Kidney tubule cell (primary cell): ENCODE measurements at regions not wholly inside any gene's neighbourhood (a gene's known extent, or its start where the extent isn't known, plus 50 kb on each side); places are given as distances from the start of the nearest gene placed in this dataset.

Experiments
- DNase-seq: peaks from one replicate; pipeline ENCODE4 v3.0.0-alpha.2; 2018; ENCODE audit warnings: low spot score

DNA sequence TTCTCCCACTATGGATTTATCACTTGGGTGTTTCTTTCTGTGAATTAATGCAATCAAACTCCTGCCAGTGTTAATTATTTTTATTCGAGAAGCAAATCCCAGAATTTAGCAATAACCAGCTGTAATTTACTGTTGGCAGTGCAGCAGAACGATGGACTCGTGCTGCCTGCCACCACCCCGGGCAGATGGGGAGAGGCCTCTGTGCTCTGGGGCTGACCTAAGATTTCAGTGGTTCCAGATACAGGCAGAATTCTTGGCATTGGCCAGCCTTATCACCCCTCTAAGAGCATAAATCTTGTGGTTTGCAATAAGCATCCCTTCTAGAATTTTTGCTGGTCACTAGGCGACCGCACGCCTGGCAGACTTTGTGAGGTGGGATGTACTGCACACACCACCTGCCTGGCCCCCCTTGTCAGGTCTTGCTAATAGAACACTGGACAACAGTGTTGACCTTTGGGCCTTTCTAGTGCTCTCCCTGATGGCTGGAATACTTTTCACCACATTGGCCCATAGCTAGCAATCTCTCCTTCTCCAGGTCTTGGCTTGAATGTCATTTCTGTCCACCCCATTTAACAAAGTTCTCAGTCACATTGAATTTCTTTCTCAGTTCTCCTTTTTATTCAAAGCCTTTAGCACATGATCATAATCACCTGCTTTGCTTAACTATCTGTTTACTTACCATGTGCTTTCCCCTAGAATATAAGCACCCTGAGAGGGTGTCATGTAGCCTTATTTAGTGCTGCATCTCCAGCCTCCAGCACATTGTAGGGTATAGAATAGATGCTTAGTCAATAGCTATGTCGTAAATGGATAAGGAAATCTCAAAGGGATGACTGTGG, 122.1 kb upstream of the DYNLRB2 start:
- DNase-seq, result no peak

DNA sequence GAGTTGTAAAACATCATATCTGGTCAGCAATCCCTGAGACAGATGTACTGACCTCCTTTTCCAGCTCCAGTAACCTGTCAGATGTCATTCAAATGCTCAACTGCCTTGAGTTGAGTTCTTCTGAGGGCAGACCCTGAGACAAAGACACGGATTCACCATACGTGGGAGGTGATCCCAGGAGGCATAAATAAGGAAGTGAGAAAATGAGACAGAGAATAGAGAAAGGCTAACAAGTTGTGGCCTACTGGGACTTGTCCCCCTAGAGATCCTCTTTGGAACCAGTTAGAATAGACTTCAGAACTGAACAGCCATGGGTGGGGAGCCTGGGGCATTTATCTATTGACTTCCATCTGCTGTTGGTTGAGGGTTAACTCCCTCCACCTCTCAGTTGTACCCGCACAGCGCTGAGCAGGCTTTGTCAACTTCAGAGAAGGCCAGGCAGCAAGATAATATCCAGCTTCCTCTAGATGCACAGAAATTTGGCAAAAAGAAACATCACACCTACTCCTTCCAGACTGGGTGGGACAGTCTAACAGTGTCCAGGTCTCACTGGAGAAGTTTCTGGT, 123.0 kb upstream of the DYNLRB2 start:
- DNase-seq, result no peak

DNA sequence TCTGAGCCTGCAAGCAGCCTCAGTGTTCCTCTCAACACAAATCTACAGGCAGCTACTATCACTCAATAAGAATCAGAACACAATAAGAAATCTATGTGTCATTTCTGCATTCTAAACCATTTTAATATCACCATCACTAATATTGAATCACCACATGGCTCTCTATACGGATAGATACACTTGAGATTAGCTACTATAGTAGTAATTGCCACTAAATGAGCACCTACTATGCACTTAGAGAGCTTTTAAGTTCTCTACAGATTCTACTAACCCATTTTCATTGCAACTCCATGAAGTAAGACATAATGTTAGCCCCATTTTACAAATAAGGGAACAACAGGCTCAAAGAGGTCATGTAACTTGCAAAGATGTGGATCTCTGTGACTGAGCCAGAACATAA, 132.8 kb upstream of the DYNLRB2 start:
- DNase-seq, result no peak

DNA sequence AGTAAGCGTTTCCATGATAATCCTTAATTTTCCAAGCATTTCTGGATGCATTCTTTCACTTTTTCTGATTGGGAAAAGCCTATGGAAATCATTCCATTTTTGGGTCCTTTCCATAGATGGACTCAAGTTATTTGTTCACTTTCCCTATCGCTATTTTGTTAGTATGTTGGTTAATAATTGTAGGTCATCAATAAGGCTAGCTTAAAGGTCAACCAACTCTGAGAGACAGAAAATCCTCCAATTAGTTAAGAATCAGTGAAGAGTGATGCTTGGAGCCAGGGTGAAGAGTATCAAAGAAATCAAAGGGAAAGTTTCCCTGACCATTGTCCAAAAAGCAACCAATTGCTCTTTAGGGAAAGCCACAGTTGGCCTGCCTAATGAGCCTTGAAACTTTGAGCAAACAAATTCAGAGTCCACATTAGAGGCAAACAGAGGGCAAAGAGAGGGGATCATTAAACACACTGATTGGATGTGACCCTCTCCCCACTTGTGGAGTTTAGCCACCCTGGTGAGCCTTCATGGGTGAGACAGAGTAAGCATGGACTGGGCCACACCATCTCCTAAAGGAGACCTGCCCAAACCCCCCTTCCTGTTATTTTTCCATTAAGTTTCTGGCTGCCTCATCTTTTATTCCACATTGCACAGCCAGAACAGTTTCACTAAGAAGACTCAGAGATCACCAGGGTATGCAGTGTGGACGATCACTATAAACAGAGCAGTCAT, 133.4 kb upstream of the DYNLRB2 start:
- peak; percentile 28 for DNase-seq

DNA sequence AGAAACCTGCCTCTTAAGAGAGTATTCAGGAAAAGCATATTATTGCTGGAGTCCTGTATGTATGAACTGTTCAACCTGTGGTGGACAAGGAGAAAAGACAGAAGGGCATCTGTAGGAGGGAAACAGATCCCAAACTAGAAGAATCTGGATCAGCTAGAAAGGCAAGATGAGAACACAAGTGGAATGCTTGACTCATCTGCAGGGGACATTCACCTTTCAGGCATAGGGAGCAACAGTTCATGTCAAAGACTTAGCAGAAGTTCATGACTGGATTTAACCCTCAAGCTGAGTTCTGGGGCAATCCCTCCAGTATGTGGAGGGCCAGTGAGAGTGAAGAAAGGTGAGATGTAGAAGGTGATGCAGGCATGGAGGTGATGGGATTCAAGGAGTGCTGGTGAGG, 135.9 kb upstream of the DYNLRB2 start:
- no peak for DNase-seq

DNA sequence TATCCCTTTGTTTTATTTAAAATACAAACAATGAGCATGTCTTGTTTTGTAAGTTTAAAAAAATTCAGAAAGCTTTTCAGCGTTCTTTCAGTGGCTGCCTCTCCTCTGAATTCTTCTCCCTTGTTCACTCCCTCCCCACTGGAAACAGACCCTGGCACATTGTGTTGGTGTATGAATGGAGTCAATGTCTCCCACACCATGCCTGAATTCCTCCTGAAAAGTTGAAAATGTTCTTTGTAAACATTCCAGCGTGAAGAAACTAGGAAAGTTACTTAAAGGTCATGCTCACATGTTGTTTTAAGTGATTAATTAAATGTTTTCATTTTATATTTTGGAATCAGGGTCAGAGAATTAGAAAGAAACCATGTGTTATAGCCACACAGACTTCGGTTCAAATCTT, 136.9 kb upstream of the DYNLRB2 start:
- no peak for DNase-seq

DNA sequence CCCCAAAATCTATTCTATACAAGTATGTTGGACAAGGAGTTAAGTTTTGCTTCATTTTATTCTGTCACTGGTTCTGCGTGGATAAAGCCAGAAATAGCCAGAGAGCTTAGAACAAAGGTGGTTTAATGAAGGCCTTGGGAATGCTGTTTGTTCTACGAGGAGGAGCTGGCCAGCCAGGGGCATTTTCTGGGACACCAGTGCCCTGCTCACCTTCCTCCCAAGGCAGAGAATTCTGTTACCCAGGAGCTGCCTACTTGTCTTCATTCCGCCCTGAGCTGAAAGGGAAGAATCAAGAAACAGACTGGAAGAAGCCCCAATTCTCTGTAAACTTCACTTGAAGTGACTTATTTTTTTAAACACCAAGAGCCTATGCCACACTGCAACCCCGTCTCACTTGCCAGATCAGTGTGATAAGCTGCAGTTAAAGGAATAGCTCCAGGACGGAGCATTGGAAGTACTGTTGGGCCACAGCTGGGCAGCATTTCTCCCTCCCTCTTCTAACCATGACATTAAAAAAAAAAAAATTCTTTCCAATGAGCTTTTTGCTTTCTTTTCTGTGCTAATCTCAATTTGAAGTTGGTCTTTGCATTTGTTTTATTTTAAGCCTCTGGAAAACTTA, 149.8 kb upstream of the DYNLRB2 start:
- DNase-seq, result no peak

DNA sequence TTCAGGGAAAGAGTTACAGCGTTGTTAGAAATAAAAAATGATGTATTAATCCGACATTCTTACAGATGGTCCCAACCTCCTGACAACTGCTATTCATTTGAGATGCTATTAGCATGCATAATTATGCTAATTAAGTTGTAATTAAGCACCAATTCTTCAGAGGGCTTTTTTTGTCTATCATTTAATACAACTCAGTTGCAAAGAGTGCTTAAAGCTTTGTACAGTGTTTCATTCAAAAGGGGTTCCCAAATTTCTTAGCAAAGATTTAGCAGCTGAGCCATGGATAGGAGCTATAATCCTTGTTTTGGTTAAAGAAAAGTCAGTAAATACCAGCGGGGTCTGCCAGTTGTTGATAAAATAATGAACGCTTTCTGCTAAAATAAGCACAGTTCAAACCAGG, 150.7 kb upstream of the DYNLRB2 start:
- no peak for DNase-seq

DNA sequence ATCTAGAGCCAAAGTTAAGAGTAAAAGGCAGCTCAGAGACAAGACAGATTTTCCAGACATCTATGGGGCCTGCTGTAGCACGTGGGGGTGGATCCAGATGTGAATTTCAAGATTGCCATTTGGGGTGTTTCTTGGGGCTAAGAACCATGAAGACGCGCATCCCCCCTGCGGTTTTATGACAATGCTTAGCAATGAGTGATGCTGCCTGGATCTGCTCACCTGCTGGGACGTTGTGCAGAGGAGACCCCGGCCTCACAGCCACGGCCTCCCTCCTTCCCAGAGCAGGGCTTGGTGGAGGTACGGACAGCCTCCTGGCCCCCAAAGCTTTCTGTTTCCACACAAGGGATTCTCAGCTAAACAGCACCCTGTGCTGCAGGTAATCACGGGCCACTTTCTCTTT, 151.5 kb upstream of the DYNLRB2 start:
- DNase-seq, result no peak

DNA sequence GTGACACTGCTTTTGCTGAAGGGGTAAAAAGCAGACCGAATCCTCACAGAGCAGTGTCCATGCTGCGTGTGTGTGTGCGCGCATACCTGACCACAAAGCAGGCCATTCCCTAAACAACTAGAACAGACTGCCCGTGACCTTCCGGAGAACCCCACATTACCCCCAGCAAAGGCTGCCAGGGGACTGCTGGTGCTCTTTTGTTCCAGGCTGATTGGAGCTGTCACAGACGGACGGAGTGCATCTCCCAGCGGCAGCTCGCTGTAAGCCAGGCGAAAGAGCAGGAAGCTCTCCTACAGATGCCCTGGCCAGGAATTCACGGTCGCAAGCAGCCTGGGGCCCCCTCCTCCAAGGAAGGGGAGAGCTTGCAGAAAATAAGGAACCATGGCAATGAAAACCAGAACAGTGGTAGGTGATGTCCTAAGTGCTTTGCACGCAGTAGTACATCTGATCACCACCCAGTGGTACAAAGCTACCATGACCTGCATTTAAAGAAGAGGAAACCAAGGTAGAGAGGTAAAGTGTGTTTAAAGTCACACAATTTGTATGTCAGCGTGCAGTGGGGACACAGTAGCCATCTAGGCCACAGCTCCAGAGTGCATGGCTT, 153.4 kb upstream of the DYNLRB2 start:
- DNase-seq, result peak; percentile 13

DNA sequence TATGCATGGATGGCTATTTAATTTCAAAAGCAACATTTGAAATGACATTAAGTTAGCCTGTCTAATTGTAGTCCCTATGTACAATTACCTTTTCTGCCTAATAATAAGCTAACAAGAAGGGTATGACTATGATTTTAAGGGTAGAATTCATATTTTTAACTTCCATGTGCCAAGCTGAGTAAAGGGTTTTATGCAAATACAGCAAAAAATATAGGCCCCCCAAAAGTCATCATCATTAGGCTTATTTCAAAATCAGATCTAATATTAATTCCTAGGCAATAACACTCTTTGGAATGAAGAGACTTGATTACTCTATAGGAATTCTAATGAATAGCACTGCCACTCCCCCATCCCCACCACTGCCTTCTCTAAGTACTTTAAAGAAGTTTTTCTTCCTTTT, 155.9 kb upstream of the DYNLRB2 start:
- no peak for DNase-seq

DNA sequence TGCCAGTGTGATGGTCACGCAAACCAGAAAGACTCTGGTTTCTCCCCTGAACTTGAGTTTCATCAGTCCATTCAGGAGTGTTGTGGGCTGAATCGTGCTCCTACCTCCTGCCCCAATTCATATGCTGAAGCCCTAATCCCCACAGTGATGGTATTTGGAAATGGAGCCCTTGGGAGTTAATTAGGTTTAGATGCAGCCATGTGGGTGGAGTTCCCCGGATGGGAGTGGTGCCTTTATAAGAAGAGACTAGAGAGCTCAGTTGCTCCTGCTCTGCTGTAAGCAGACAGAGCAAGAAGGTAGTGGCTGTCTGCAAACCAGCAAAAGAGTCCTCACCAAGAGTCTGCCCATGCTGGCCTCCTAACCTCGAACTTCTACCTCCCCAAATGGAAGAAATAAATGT, 160.3 kb upstream of the DYNLRB2 start:
- no peak for DNase-seq

DNA sequence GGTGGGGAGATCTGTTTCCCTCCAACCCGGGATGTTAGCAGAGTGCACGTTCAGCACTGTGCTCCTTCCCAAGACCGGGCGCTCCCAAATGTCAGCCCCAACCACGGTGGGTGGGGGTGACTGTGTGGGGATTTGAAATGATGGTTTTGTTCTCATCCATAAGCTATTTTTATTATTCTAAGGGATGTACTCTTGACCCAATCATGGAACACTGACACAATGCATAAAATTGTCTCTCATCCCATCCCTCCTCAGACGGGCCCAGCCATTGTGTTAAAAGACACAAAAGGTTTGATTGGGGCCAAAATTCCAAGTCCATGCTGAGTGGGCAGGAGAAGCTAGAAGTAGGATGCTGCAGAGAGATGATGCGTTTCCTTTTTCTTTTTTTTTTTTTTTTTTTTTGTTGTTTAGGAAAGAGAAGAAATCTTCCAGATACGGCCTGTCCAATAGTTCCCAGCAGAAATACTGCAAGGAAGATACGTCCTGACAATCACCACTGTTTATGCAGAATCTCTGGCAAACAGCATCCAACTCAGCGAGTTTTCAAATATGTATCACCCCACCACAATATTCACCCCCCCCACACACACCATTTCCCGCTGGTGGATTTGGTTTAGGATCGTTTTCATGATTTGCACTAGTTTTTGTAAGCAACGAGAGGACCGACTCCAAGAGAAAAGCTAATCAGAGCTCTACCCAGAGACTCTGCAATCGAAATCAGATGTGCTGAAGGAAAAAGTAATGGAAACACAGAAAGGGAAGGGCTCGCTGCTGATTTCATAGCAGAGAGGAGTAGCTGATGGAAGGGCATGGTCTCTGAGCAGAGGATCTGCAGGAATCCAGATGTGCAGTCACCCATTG, 163.5 kb upstream of the DYNLRB2 start:
- DNase-seq, result no peak

DNA sequence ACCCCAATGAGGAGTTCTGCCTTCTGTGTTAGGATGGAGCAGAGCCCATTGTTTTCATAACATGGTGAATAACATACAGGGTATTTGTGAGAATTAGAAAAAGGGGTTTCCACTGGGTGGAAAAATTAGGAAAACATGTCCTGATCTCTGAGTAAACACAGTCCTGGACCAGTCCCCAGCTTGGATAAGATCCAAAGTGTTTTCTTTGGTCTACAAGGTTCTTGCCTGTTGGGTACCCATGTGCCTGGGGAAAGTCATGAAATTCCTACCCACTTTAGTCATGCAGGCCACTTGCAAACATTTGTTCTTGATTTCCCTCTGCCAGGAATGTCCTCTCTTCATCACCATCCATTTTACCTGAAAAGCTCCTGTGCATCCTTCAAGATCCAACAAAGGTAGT, 164.8 kb upstream of the DYNLRB2 start:
- peak; percentile 42 for DNase-seq

DNA sequence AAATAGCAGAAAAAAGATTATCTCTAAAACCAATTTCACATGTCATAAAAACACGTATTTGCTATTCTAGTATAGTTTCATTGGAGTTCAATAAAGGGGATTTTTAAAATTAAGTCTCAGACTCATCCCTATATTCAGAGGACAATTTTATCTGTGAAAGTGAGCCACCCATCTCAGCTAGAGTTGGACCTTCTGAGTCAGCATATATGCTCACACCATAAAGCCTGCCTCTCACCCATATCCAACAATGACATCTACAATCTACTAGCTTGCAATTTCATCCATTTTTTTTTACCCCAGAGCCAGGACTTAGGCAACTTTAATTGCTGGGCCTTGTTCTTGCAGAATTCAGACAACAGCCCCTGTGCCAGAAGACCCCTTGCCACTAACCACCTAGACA, 165.3 kb upstream of the DYNLRB2 start:
- DNase-seq, result no peak

DNA sequence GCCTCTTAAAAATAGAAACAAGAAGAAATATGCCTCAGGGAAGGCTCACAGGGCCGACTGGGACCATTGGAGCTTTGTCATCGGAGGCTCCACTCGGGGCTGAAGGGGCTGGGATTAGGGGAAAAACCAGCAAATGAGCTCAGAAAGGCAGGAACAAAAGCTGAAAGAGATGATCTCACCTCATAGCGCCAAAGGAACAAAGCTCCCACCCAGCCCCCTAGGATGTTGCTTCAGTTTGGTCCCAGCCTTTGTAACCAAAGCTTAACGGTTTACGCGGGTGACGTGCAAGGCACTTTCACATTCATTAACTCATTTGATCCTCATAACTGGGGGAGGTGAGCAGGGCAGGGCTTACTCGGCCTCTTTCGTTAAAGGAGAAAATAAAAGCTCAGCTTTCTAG, 168.5 kb upstream of the DYNLRB2 start:
- DNase-seq, result no peak

DNA sequence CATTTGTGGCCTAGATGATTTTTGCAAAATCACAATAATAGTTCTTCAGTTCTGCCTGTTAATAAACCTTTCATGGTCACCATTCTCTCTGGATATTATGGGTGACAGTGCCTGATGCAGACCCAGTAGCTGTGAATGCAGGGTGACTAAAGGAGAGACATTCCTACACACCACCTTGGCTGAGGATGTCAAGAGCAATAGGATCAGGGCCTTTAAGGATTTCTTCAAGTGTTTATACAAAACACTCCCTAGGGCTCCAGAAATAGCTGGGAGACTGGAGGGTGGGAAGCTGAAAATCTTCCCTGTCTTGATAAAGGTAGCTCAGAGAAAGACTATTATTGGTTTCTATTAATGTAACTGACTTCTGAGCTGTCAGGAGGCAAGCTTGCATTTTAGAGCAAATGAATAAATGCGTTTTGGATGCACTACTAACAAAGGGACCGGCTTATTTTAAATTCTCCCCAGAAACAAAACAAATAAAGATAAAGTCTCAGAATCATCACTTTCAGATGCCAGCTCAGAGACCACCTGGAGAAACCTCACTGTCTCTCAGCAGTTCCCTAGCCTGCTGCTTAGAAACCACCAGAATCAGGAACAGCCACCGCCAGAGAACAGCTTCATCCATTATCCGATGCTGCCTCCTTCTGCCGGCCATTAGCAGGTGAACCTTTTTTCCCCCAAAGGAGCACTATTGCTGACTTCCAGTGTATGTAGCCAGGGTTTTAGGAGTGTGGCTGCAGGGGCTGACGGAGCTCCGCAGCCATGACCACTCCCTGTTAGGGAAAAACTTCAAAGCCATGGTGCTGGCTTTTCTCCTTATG, 171.4 kb upstream of the DYNLRB2 start:
- DNase-seq, result peak; percentile 52

DNA sequence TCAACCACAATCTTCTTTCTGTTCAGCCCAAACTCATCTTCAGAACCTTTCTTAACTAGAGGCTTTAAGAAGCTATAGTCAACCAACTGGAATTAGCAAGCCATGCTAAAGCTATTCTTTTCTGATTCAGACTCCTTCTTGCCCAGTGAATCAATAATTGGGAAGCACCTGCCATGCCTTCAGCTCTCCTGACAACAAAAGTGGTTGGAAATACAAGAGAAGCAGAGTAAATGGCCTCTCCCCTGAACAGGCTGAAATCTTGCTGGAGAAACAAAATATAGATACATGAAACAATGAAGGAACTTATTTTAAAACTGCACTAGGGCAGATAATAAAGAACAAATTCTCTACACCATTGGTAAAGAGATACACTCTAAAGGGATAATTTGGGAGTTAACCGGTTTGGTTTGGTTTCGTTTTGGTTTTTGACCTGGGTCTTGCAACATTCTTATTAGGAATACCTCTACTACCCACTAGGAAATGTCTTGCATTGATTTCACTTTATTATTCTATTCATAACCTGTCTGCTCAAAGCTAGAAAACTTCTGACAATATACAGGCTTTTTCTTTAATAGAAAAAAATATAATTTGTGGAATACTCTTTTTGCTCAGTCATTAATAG, 173.6 kb upstream of the DYNLRB2 start:
- DNase-seq, result no peak

DNA sequence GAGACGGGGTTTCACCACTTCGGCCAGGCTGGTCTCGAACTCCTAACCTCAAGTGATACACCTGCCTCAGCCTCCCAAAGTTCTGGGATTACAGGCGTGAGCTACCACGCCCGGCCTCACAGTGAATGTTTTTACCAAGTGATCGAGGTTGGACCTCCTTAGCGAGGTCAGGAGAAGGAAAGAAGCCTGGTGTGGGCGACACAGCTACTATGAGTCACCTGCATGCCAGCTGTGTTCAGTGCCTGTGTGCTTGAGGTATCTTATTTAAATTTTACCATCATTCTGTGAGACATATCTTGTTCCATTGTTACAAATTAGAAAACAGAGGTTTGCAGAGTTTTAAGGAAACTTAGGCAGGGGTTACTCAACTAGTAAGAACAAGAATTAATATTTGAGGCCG, 174.8 kb upstream of the DYNLRB2 start:
- peak; percentile 43 for DNase-seq

DNA sequence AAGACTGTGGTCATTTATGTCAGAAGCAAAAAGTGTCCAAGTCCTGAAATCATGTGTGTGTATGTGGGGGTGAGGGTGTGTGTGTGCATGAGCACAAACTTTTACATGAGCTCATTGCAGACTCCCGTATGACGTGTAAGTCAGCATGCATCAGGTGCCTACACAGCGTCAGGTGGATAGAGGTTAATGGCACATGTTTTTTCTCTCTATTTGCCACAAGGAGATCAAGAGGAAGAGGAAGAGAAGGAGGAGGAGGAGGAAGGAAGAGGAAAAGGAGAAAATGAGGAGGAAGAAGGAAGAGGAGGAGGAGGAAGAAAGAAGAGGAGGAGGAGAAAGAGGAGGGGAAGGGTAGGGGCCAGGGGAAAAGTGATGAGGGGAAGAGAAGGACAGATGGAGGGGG, 178.0 kb upstream of the DYNLRB2 start:
- no peak for DNase-seq
